D721Med (cell line): ENCODE measurements at regions not wholly inside any gene's neighbourhood (a gene's known extent, or its start where the extent isn't known, plus 50 kb on each side); places are given as distances from the start of the nearest gene placed in this dataset.

Experiments
- DNase-seq: peaks from one replicate; pipeline ENCODE4 v3.0.0; 2011; ENCODE audit warnings: low spot score; ENCODE audit not compliant: insufficient read length
- FAIRE-seq: peaks from 2 replicates; lab custom pipeline; 2011; peaks lifted over from hg19 to GRCh38; lab: Jason Lieb, UNC
- CTCF ChIP-seq: IDR thresholded peaks from 2 replicates; pipeline ENCODE4 v1.5.1; 2012; ENCODE audit warnings: mild to moderate bottlenecking, control low read depth; ENCODE audit not compliant: insufficient read depth; ENCODE audit errors: missing control alignments

- TF ChIP-seq CTCF = no peak
- DNase-seq (no peak), FAIRE-seq (no peak)
These were observed 437.2 kb upstream of the NRXN1 start for GRCh38 chr2:51469102-51469501.

GRCh38 chr2:51465326-51465725 lies 433.4 kb upstream of the NRXN1 start:
- no peak for FAIRE-seq
- no peak for TF ChIP-seq CTCF
- DNase-seq = no peak

GRCh38 chr2:51454177-51454576 lies 422.2 kb upstream of the NRXN1 start:
- FAIRE-seq (no peak), DNase-seq (no peak)
- TF ChIP-seq CTCF = no peak

GRCh38 chr2:51448911-51449310 lies 417.0 kb upstream of the NRXN1 start:
- TF ChIP-seq CTCF = no peak
- DNase-seq (no peak), FAIRE-seq (no peak)

- DNase-seq = no peak
- FAIRE-seq = no peak
- TF ChIP-seq CTCF = no peak
These were observed 409.9 kb upstream of the NRXN1 start for GRCh38 chr2:51441786-51442185.

GRCh38 chr2:51424418-51424817 lies 392.5 kb upstream of the NRXN1 start:
- FAIRE-seq (no peak), DNase-seq (no peak)
- TF ChIP-seq CTCF = no peak

GRCh38 chr2:51420511-51420910 lies 388.6 kb upstream of the NRXN1 start:
- FAIRE-seq = no peak
- DNase-seq = no peak
- TF ChIP-seq CTCF = no peak
